ENCODE measurements at regions not wholly inside any gene's neighbourhood (a gene's known extent, or its start where the extent isn't known, plus 50 kb on each side); places are given as distances from the start of the nearest gene placed in this dataset.

DNA sequence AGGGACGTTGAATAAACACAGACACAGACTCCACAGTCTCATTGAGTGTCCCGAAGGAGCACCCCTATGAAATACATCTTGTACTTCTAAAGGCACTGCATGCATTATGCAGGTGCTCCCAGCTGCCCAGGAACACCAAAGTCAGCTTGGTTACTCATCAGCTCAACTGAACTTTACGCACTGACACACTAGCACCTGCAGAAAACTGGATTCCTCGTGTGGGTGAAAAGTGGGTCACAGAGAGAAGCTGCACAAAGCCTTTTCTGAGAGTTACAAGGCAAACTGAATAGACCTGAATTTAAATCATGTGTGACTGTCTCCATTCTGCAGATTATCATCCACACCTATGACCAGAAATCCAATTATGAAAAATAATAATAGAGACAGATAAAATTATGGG lies 527.5 kb upstream of the NBEA start:
- DNase-seq (ENCODE audit: low spot score), result no peak

DNA sequence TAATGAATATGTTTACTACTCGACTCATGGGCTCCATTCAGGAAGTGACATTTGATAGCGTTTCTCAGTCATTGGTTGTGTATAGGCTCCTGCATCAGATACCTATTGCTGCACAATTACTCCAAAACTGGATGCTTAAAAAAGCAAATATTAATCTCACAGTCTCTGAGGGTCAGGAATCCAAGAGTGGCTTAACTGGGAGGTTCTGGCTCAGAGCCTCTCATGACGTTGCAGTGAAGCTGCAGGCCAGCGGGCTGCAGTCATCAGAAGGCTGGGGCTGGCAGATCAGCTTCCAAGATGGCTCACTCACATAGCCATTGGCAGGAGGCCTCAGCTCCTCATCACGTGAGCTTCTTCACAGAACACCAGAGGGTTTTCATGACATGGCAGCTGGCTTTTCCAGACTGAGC lies 525.1 kb upstream of the NBEA start:
- DNase-seq (ENCODE audit: low spot score), result no peak

DNA sequence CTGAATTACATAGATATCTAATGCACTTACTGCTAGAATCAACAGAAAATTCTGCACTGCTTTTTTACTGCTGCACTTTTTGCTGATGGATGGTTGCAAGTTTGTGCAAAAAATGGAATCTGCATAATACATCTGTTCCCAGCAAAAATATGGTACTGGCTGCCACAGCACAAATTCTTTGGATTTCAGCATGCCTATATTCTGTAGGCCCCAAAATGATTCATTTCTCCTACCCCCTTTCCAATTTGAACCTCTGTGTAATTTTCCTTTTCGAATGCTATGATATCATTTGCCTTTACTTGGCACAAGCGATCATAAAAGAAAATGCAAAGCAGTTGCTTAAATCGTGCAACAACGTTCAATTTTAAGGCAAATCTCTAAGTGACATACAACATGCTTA lies 524.2 kb upstream of the NBEA start:
- no peak for DNase-seq (ENCODE audit: low spot score)

DNA sequence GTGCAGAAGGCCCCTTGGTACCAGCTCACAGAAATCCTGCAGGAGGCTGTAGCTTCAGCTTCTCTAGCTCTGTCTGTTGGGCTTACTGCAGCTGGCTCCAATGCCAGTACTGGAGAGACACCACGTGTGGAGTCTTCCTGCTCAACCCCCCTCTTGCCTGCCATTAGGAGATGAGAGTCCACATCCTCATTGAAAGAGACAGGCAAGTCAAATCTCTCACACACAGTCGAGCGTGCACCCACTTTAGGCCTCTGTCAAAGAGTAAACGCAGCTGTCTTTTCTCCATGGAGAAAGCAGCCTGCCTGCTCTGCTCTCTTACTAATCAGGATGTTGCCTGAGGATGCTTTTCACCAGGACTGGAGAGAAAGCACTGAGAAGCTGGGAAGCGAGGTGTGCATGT lies 523.0 kb upstream of the NBEA start:
- no peak for DNase-seq (ENCODE audit: low spot score)

DNA sequence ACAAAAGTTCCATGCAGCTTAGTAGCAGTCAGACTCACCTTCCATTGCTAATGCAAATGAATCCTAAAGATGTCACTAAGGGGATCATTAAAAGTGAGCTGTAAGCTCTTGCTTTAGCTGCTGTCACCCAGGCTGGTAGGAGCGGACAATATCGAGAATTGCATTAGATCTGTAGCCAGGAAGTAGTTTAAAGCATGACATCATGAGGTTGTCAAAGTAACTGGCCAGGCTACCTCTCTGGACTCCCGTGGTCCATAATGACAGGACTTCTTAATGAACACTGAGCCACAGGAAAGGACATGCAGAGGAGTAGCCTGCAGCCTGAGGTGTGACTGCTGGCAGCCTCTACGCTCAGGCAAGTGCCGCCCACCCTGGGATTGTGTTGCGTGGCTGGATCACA lies 522.3 kb upstream of the NBEA start:
- no peak for DNase-seq (ENCODE audit: low spot score)

DNA sequence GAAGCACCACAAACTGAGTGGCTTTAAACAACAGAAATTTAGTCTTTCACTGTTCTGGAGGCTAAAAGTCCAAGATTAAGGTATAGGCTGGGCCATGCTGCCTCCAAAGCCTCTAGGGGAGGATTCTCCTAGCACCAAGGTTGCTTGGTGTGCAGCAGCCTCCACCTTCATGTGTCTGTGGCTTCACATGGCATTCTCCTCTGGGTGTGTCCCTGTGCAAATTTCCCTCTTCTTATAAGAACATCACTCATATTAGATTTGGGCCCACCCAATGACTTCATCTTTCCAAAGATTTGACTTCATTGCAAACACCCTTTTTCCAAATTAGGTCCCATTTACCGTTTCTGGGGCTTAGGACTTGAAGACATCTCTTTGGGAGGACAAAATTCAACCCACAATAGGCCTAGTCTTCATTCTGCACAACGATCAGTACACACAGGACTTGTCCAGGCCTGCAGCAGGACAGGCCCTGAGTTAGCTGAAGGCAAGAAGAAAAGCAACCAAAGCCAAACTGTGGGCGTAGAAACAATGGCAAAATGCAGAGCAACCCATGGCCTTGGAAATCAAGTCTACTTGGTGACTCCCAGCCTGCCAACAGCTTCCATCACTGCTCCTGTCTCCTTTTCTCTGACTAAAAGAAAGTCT lies 521.2 kb upstream of the NBEA start:
- no peak for DNase-seq (ENCODE audit: low spot score)

DNA sequence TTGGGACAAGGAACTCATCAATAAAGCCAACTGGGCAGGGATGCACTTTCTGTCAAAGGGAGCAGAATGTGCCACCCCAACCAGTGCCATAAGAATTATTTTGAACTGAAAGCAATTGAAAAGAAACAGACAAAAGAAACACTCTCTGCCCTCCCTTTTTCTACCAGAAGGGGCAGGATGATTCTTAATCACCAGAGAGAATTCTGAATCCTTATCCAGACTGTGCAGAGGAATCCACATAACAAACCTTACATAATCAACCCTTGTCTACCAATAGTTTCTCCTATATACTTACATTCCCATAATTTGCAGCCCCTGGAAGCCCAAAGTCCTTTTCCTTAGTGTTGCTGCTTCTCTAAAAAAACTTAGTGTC lies 520.7 kb upstream of the NBEA start:
- no peak for DNase-seq (ENCODE audit: low spot score)

DNA sequence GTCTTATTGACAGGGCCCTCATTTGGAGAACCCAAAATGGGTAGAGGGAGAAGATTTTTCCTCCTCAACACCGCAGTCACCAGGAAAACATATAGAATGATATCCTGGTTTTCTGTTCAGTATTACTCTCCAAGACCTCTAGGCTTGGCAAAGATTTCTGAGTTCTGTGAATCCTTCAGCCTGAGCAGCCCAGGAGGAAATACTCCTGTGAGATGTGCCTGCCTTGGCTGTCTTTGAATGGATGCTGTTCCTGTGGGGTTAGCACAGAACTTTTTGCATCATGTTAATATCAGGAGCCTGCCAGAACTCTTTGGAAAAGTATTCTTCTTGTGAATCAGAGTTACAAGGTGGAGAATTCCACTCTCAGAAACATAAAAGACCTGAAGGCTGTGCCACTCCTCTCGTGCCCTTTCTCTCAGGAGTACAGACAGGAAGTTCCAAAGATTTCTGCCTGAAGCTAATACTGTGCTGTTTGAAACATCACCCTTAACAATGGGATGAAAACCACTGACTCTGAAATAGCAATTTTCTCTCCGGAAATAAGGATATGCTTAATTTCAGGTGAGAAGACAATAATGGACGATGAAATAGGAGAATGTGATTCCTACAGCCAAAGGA lies 520.1 kb upstream of the NBEA start:
- DNase-seq (ENCODE audit: low spot score), result no peak

DNA sequence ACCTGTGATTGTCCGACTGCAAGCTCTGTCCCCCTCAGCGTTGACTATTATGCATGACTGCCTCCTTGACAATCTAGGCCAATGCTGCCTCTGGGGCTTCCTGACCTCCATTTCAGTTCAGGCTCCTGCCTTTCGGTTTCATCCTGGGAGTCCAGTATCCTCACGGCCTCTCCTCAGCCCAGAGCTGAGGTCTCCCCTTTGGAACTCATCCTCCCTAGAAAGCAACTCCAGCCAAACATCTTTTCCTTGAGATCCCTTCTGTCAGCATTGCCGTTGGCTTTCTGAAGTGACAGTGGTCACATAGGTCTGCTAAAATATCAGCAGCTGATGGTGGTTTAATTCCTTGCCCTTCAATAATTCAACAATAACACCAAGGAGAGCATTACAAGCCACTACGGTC lies 519.1 kb upstream of the NBEA start:
- no peak for DNase-seq (ENCODE audit: low spot score)

DNA sequence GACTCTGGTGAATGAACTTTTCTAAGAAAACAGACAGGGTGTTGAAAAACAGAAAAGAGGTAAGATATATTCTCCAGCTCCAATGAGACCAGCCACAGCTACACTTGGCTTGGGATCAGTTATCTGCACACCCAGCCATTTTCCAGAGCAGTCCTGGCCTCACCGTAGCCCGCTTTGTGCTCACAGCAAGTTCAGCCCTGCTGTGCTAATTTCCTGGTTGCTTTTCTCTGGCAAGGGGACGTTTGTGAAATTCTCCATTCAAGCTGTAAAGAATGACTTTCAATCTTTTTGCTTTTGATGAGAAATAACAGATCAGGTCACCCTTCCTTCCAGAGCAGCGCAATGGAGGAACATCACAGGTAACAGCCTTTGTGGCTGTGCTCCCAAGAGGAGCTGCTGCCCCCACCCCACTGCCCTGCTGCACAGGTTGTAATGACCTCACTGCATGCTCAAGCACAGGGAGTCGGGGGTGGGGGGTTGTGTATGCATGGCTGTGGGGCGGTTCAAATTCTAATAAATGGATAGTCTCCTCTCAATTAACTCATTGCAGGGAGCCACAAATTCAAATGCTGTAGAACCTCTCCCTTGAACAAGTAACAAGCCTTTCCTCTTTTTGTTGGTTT lies 516.6 kb upstream of the NBEA start:
- no peak for DNase-seq (ENCODE audit: low spot score)

DNA sequence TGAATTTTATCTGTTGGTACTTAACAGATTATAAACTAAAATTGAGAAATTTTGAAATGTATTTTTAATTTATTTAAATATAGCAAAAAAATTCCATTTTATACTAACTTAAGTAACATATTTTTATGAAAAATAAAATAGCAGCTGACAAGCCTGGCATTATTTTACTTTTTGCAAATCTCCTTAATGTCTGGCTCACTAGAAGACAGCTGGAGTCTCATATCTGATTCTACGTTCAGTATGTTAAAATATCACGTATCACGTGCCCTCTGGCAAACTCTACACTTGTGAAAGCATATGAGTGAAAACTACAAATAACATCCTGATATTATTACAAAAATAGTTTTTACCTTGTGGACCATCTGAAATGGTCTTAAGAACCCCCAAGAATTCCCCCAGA lies 513.2 kb upstream of the NBEA start:
- no peak for DNase-seq (ENCODE audit: low spot score)

DNA sequence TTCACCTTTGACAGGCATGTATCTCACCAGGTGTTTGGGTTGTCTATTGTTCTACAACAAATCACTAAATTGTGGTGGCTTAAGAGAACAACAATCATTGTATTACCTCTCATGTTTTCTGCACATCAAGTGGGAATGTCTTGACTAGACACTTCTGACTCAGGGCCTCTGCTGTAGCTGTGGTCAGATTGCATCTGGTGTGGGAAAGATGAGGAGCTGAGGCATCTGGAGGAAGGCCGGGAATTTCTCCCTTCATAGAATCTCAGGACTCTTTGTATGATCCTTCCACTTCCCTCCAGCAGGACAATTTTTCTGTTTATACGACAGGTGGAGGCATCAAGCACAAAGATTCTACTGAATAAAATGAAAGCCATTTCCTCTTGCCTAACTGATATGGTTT lies 511.8 kb upstream of the NBEA start:
- no peak for DNase-seq (ENCODE audit: low spot score)

DNA sequence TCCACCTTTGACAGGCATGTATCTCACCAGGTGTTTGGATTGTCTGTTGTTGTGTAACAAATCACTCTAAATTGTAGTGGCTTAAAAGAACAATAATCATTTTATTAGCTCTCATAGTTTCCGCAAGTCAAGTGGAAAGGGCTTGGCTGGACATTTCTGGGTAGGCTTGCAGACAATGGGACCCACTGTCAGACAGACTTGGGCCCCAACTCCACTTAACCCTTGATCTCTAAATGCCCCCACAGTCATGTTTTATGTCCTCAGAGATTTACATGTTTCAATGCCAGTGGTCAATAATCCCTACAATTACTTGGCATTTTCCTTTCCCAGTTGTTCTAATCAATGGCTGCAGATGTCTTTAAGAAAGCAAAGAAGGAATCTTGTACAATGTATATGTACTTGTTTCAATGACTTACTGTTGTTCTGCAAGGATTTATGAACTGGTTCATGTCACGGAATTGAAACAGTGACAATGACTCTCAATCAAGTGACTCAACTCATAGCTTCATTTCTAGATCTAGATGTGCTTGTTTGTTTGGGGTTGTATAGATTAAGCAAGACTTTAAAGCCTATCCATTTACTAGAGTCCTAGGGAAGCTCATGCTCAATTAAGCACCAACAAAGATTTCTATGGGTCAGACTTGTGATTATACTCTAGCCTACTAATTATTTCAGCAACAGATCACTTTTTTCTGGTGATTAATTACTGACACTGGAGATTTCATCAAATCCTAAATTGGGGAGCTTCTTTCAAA lies 510.1 kb upstream of the NBEA start:
- DNase-seq (ENCODE audit: low spot score), result no peak

DNA sequence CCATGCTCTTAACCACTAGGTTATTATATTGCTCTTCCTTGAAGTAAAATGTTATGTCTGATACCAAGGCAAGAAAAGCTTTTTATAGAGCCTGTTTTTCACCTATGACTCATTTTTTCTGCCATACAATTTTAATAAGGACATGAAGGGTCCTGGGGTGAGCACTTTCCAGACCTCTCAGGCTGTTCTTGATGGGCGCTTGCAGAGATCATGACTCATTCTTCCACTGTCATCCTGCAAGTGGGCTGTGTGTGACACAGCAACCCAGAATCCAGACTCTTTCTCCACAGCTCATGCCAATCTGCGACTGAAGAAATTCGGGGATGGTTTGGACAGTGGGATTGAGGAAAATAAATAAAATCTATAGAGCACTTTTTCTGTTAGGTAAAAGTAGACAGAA lies 506.7 kb upstream of the NBEA start:
- no peak for DNase-seq (ENCODE audit: low spot score)

DNA sequence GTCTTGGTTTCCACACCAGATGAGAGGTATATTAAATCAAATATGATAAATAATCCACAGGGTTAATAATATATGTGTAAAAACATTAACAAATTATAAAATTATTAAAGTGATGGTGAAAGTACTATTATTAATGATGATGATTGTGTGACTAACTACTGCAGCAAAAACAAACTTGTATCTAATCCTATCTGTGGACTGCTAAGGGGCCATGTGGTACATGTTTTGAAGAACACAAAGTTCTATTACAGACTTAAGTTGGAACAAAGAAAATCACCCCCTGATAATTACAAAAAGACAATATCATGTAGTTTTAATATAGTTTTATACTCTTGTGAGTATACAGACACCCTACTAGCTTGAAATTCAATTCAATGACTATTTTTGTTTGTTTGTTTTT lies 504.2 kb upstream of the NBEA start:
- no peak for DNase-seq (ENCODE audit: low spot score)

DNA sequence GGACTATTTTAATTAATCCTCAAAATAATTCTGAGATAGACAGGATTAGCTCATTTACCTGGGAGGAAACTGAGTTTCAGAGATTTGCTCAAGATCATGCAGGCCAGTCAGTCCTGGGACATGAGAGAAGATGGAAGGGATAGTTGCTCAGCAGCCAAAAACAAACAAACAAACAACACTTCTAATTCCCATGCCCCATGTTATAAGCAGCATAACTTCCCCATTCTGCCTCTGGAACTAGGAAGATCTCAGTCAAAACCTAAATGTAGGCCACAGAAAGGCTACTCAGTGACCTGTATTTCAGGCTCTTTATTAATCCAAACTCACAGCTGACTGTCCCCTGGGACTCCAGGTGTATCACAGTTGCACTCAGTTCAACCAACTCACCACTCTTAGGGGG lies 489.2 kb upstream of the NBEA start:
- no peak for DNase-seq (ENCODE audit: low spot score)

DNA sequence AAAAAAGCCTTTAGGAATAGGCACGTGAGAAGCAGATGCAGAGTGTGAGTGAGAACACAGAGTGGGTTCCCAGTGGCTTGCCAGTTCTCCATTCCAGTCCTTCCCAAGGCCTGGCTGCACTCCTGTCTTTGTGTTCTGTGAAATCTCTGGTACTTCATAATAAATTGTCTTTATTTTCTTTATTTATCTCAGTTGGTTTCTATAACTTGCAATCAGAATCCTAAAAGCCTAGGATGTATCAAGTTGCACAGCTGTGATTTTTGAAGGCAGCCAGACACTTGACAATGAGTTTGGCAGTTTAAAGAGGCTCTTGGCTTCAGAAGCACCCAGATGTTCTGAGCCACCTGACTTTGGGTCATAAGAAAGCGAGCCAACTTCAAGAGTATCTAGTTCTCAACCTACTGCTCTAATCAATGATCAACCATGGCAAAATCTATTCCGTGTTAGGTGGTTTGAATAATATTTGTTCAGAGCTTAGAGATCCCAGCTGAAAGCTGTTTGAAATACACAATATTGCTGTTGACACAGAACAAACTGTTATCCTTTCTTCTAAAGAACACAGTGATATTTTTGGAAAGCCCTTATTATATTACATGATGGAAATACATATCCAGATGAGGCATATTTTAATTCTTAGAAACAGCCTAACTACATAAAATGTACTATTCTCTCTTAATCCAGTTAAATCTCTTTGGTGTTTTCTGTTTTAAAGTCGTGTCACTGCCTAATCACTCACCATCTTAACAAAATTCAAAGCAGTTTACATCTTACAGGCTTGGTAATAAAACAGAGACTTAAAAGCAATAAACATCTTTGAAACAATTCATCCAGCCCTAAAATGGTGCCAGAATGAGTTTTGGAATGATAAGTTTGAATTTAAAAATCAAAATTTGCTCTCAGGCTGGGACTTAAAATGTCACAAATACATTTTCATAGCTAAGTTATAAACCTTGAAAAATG lies 483.0 kb upstream of the NBEA start:
- no peak for DNase-seq (ENCODE audit: low spot score)

DNA sequence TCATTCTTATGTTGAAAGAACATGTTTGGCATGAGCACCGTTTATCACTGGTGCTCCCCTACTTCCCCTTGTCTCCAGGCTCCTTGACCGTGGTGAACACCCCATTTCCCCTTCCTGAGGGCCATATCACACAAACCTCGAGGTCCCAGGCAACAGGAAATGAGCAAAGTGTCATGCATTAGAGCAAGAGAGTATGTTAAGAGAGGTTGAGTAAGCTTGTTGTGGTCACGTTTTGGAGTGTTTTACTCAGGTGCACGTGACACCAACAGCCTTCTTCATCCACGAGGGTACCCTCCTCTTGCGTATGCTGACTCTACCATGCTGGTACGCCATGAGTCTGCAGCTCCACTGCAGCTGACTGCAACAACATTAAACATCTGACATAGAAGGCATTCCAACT lies 482.2 kb upstream of the NBEA start:
- no peak for DNase-seq (ENCODE audit: low spot score)

DNA sequence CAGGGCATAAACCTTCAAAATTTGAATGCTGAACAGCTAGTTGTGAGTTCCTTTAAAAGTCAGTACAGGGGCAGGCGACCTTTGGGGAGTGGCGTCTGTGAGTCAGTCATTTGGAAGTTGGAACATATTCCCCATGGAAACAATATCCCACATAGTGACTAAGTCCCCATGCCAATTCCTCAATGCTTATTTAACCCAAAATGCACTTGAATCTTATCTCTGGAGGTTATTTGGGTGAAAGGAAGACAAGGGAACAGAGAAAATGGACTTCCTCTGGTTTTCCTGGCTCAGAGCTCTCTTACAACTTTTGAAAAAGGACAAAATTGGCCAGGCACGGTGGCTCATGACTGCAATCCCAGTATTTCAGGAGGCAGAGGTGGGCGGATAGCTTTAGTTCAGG lies 479.2 kb upstream of the NBEA start:
- DNase-seq (ENCODE audit: low spot score), result no peak

DNA sequence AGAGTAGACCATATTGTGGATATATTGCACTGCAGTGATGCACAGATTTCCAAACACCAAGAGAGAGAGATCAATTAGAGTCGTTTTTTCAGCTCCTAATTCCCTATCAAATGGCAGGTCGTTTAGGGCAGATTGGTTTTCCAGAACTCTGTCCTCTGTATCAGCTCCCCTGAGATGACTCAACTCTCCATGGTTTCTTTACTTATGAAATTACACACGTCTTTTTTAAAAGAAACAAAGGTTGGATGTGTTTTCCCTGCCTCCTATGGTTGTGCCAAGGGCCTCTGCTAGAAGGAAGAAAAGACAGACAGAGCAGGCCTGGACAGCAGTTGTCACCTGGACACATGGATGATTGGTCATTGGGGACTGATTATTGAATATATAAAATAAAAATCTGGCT lies 478.1 kb upstream of the NBEA start:
- no peak for DNase-seq (ENCODE audit: low spot score)

DNA sequence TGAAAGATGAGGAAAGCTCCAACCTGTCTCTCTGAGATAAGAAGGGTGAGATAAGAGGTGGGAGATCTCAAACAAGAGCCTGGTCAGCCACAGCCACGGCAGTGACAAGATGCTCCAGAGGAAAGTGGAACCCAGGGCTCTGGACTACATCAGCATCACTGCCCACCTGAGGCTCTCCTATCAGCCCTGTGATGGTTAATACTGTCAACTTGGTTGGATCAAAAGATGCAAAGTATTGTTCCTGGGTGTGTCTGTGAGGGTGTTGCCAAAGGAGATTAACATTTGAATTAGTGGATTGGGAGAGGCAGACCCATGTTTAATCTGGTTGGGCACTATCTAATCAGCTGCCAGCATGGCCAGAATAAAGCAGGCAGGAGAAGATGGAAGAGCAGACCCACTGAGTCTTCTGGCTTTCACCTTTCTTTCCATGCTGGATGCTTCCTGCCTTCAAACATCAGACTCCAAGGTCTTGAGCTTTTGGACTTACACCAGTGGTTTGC lies 476.6 kb upstream of the NBEA start:
- no peak for DNase-seq (ENCODE audit: low spot score)

DNA sequence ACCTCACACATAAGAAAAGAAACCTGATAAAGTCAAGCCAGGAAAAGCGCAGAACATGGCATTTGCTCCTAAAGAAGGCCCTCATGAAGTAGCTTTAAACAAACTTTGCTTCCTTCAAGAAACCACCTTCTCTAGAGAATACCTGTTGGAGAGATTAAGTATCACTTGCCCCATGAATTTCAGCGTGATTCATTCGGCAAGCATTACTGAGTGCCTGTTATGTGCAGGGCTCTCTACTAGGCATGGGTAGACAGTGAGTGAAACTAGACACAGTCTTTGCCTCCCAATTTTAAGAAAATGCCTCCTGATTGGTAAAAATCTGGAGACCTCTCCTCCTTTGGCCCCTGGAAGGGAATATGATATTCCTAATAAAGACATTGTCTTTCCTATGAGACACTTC lies 475.8 kb upstream of the NBEA start:
- DNase-seq (ENCODE audit: low spot score), result no peak
